Esophagus squamous epithelium (tissue), 4 donors: ENCODE measurements at regions not wholly inside any gene's neighbourhood (a gene's known extent, or its start where the extent isn't known, plus 50 kb on each side); places are given as distances from the start of the nearest gene placed in this dataset.

Experiments
- POLR2A ChIP-seq, 4 donors: fragments of 450-650 bp; IDR thresholded peaks; one replicate each; pipeline ENCODE4 v1.6.1; 2017; ENCODE audit warnings: antibody characterized with exemption in 4 of 4, mild to moderate bottlenecking in 4 of 4, moderate library complexity in 3 of 4
- TF ChIP-seq, protein P1 (sequence below), 6 experiments: fragments of 450-650 bp in 4 of 6; fragments of 200-600 bp in 2 of 6; sonication (generic) in 2 of 6; IDR thresholded peaks; one replicate each; pipeline ENCODE4 v1.5.1; 2016 to 2019; ENCODE audit warnings: antibody characterized with exemption in 6 of 6, mild to moderate bottlenecking in 4 of 6, moderate library complexity in 4 of 6

DNA sequence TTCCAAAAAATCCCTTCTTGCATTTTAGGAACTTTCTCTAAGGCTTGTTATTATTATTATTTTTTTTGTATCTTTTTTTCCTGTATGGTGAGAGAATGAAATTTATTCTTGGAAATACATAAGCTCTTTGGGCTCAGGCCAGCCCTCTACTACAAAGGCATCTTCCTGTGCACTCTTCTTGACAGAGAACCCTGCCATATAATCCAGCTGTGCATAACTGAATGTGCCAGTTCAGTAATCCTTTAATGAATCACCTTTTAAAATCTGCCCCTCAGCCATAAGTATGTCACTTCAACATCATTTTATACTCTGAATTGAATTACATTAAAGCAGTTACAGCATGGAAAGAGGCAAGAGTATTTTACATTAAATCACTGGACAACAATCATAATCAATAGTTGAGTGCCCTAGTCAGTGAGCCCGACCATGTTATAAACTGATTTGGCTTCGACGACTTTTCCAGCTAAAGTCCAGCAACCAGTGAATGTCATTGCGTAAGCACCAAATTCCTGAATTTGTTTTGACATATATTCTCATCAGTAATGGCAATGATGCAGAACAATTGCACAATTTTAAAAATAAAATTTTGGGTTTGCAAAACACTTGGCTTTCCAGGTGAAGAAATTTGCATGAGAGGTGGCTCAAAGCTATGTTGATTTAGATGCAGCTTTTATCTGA is 59.2 kb upstream of the KCNK2 start:
- TF ChIP-seq, protein P1, sequence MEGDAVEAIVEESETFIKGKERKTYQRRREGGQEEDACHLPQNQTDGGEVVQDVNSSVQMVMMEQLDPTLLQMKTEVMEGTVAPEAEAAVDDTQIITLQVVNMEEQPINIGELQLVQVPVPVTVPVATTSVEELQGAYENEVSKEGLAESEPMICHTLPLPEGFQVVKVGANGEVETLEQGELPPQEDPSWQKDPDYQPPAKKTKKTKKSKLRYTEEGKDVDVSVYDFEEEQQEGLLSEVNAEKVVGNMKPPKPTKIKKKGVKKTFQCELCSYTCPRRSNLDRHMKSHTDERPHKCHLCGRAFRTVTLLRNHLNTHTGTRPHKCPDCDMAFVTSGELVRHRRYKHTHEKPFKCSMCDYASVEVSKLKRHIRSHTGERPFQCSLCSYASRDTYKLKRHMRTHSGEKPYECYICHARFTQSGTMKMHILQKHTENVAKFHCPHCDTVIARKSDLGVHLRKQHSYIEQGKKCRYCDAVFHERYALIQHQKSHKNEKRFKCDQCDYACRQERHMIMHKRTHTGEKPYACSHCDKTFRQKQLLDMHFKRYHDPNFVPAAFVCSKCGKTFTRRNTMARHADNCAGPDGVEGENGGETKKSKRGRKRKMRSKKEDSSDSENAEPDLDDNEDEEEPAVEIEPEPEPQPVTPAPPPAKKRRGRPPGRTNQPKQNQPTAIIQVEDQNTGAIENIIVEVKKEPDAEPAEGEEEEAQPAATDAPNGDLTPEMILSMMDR (IDR thresholded peaks at IDR 0.05): no peak
- no peak for TF ChIP-seq POLR2A (IDR thresholded peaks at IDR 0.05)
